H9 (cell line): ENCODE measurements at regions not wholly inside any gene's neighbourhood (a gene's known extent, or its start where the extent isn't known, plus 50 kb on each side); places are given as distances from the start of the nearest gene placed in this dataset.

Source experiments
- DNase-seq: peaks from one replicate; pipeline ENCODE4 v3.0.0-alpha.2; 2017
- H2AFZ ChIP-seq: one replicate; pipeline ENCODE4 v1.6.1; 2013; ENCODE audit warnings: mild to moderate bottlenecking, low read length, control low read depth, moderate library complexity
- H2AK5ac ChIP-seq: 2 replicates; pipeline ENCODE4 v1.6.1; 2013; ENCODE audit warnings: low read length, control low read depth, mixed read lengths; ENCODE audit not compliant: insufficient read length
- H2BK120ac ChIP-seq: one replicate; pipeline ENCODE4 v1.6.1; 2013; ENCODE audit warnings: low read depth, mild to moderate bottlenecking, low read length, control low read depth, inconsistent platforms; ENCODE audit not compliant: poor library complexity, severe bottlenecking
- H2BK12ac ChIP-seq: 2 replicates; pipeline ENCODE4 v1.6.1; 2013; ENCODE audit warnings: low read length, control low read depth, mixed read lengths, low read depth; ENCODE audit not compliant: insufficient read length
- H2BK15ac ChIP-seq: 2 replicates; pipeline ENCODE4 v1.6.1; 2013; ENCODE audit warnings: low read depth, low read length, control low read depth
- H2BK20ac ChIP-seq: one replicate; pipeline ENCODE4 v1.6.1; 2013; ENCODE audit warnings: low read depth, mild to moderate bottlenecking, low read length, control low read depth, inconsistent platforms; ENCODE audit not compliant: poor library complexity, severe bottlenecking
- H2BK5ac ChIP-seq: 2 replicates; pipeline ENCODE4 v1.6.1; 2013; ENCODE audit warnings: low read length, control low read depth, mixed read lengths; ENCODE audit not compliant: insufficient read length
- H3K14ac ChIP-seq: 2 replicates; pipeline ENCODE4 v1.6.1; 2013; ENCODE audit warnings: low read length, control low read depth; ENCODE audit not compliant: insufficient read depth
- H3K18ac ChIP-seq: 2 replicates; pipeline ENCODE4 v1.6.1; 2013; ENCODE audit warnings: low read depth, mild to moderate bottlenecking, mixed read lengths, low read length, control low read depth; ENCODE audit not compliant: insufficient read length
- H3K23ac ChIP-seq: 2 replicates; pipeline ENCODE4 v1.6.1; 2013; ENCODE audit warnings: low read length, control low read depth, mixed read lengths, low read depth; ENCODE audit not compliant: insufficient read length
- H3K23me2 ChIP-seq: 2 replicates; pipeline ENCODE4 v1.6.1; 2013; ENCODE audit warnings: low read depth, mild to moderate bottlenecking, mixed read lengths, low read length, control low read depth; ENCODE audit not compliant: insufficient read length, poor library complexity, severe bottlenecking
- H3K27ac ChIP-seq: 2 replicates; pipeline ENCODE4 v1.5.1; 2013; ENCODE audit warnings: low read length, control low read depth, mixed read lengths, low read depth; ENCODE audit not compliant: insufficient read length
- H3K27me3 ChIP-seq: 2 replicates; pipeline ENCODE4 v1.6.1; 2013; ENCODE audit warnings: low read length, control low read depth, inconsistent platforms; ENCODE audit not compliant: insufficient read depth
- H3K4ac ChIP-seq: 2 replicates; pipeline ENCODE4 v1.6.1; 2013; ENCODE audit warnings: low read depth, mild to moderate bottlenecking, control low read depth, inconsistent platforms, low read length, moderate library complexity
- H3K4me1 ChIP-seq: 2 replicates; pipeline ENCODE4 v1.6.1; 2013; ENCODE audit warnings: low read length, control low read depth, inconsistent platforms; ENCODE audit not compliant: insufficient read depth
- H3K4me2 ChIP-seq: 2 replicates; pipeline ENCODE4 v1.6.1; 2013; ENCODE audit warnings: low read length, control low read depth, mixed read lengths; ENCODE audit not compliant: insufficient read length, insufficient read depth
- H3K56ac ChIP-seq: 2 replicates; pipeline ENCODE4 v1.6.1; 2013; ENCODE audit warnings: low read depth, mild to moderate bottlenecking, mixed read lengths, low read length, control low read depth; ENCODE audit not compliant: insufficient read length
- H3K79me1 ChIP-seq: 2 replicates; pipeline ENCODE4 v1.6.1; 2013; ENCODE audit warnings: low read depth, mild to moderate bottlenecking, moderate library complexity, low read length, control low read depth, inconsistent platforms; ENCODE audit not compliant: insufficient read depth, poor library complexity, severe bottlenecking
- H3K79me2 ChIP-seq: 2 replicates; pipeline ENCODE4 v1.6.1; 2013; ENCODE audit warnings: low read length, control low read depth, inconsistent platforms; ENCODE audit not compliant: insufficient read depth
- H3K9ac ChIP-seq: 2 replicates; pipeline ENCODE4 v1.6.1; 2013; ENCODE audit warnings: low read length, control low read depth, mixed read lengths; ENCODE audit not compliant: insufficient read length; ENCODE audit errors: extremely low read depth
- H3K9me3 ChIP-seq: one replicate; pipeline ENCODE4 v1.6.1; 2013; ENCODE audit warnings: low read depth, low read length, inconsistent platforms; ENCODE audit not compliant: control insufficient read depth
- H3T11ph ChIP-seq: one replicate; pipeline ENCODE4 v1.6.1; 2013; ENCODE audit warnings: mild to moderate bottlenecking, low read length, control low read depth, inconsistent platforms
- H4K20me1 ChIP-seq: one replicate; pipeline ENCODE4 v1.6.1; 2013; ENCODE audit not compliant: control insufficient read depth, insufficient read length, insufficient read depth
- H4K5ac ChIP-seq: 2 replicates; pipeline ENCODE4 v1.6.1; 2013; ENCODE audit warnings: low read depth, mild to moderate bottlenecking, mixed read lengths, low read length, control low read depth; ENCODE audit not compliant: insufficient read length
- H4K8ac ChIP-seq: replicated peaks from 2 replicates; pipeline ENCODE4 v1.6.1; 2013; ENCODE audit warnings: low read length, control low read depth, mixed read lengths, low read depth; ENCODE audit not compliant: insufficient read length
- H4K91ac ChIP-seq: 2 replicates; pipeline ENCODE4 v1.6.1; 2013; ENCODE audit warnings: low read depth, mild to moderate bottlenecking, moderate library complexity, mixed read lengths, low read length, control low read depth; ENCODE audit not compliant: insufficient read length
- H3K27ac Mint-ChIP-seq, 3 experiments: 2 replicates in 2 of 3; 3 replicates in 1 of 3; pipeline ENCODE4 v1.8.0; 2020 to 2021; ENCODE audit warnings: mixed read lengths in 3 of 3, mild to moderate bottlenecking in 1 of 3, moderate library complexity in 1 of 3
- H3K27me3 Mint-ChIP-seq: 2 replicates; pipeline ENCODE4 v1.8.0; 2021; ENCODE audit warnings: low read depth, mild to moderate bottlenecking, moderate library complexity, mixed read lengths
- H3K36me3 Mint-ChIP-seq, 3 experiments: 2 replicates in 2 of 3; 3 replicates in 1 of 3; pipeline ENCODE4 v1.8.0; 2020 to 2021; ENCODE audit warnings: low read depth in 3 of 3, mixed read lengths in 3 of 3; ENCODE audit not compliant: insufficient read depth in 1 of 3
- H3K4me1 Mint-ChIP-seq, 2 experiments: 2 replicates each; pipeline ENCODE4 v1.8.0; 2020; ENCODE audit warnings: mixed read lengths in 2 of 2
- H3K4me3 Mint-ChIP-seq, 2 experiments: 2 replicates in 1 of 2; 3 replicates in 1 of 2; pipeline ENCODE4 v1.8.0; 2020 to 2021; ENCODE audit warnings: mild to moderate bottlenecking in 2 of 2, mixed read lengths in 2 of 2, moderate library complexity in 1 of 2
- H3K9me3 Mint-ChIP-seq, 2 experiments: 2 replicates in 1 of 2; 3 replicates in 1 of 2; pipeline ENCODE4 v1.8.0; 2020; ENCODE audit warnings: mild to moderate bottlenecking in 2 of 2, mixed read lengths in 2 of 2, moderate library complexity in 1 of 2
- WGBS: extraction: QIAGEN DNeasy Blood & Tissue Kit; methylation state at CpG from one replicate; pipeline ENCODE4 v1.1.7; 2013; ENCODE audit warnings: missing lambda C conversion rate, low lambda C conversion rate, mixed read lengths; ENCODE audit not compliant: insufficient read length; ENCODE audit errors: extremely low coverage; 5-methylcytosine and 5-hydroxymethylcytosine counted together
- TF ChIP-seq, protein P1 (sequence below): fragments of 200-600 bp; sonication (generic); conservative IDR thresholded peaks from 3 replicates; pipeline ENCODE4 v1.8.0; 2021; ENCODE audit warnings: antibody characterized with exemption, mild to moderate bottlenecking

GRCh38 chr4:123556526-123556925 lies 159.9 kb downstream of the SPRY1 start:
- peaks cover 3% of the 10 kb centered on the region; the same call in 1 of the 2 replicates for H3K4me1 ChIP-seq
- H3K4ac ChIP-seq: no peak overlapping the region
- Mint-ChIP-seq H3K4me3 (no peak overlapping the region; a peak in 1 of 5 replicates), H3K27me3 (no peaks in the 10 kb centered on the region), H3K27ac (no peak overlapping the region), H3K36me3 (no peaks in the 10 kb centered on the region), H3K4me1 (peaks cover 53 to 54% of the 10 kb centered on the region in 2 experiments), H3K9me3 (no peaks in the 10 kb centered on the region)
- H4K91ac ChIP-seq: no peak overlapping the region
- no peak overlapping the region for H2AFZ ChIP-seq
- no peak overlapping the region for H2BK20ac ChIP-seq
- H3K79me2 ChIP-seq: no peaks in the 10 kb centered on the region
- H2AK5ac ChIP-seq: no peak overlapping the region
- H3K79me1 ChIP-seq: no peaks in the 10 kb centered on the region
- no peak overlapping the region for H2BK15ac ChIP-seq
- H3K23me2 ChIP-seq: no peaks in the 10 kb centered on the region
- TF ChIP-seq, protein P1, sequence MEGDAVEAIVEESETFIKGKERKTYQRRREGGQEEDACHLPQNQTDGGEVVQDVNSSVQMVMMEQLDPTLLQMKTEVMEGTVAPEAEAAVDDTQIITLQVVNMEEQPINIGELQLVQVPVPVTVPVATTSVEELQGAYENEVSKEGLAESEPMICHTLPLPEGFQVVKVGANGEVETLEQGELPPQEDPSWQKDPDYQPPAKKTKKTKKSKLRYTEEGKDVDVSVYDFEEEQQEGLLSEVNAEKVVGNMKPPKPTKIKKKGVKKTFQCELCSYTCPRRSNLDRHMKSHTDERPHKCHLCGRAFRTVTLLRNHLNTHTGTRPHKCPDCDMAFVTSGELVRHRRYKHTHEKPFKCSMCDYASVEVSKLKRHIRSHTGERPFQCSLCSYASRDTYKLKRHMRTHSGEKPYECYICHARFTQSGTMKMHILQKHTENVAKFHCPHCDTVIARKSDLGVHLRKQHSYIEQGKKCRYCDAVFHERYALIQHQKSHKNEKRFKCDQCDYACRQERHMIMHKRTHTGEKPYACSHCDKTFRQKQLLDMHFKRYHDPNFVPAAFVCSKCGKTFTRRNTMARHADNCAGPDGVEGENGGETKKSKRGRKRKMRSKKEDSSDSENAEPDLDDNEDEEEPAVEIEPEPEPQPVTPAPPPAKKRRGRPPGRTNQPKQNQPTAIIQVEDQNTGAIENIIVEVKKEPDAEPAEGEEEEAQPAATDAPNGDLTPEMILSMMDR: no peak
- no peak overlapping the region for H2BK5ac ChIP-seq
- H4K5ac ChIP-seq: no peak overlapping the region
- no peak for DNase-seq
- WGBS: no CpG with 5 or more reads among the region's 4 CpGs
- no peak overlapping the region for H3K27ac ChIP-seq
- H3K9me3 ChIP-seq: no peaks in the 10 kb centered on the region
- no peak overlapping the region for H4K8ac ChIP-seq
- H3K9ac ChIP-seq: no peak overlapping the region
- H3K18ac ChIP-seq: no peak overlapping the region
- no peak overlapping the region for H2BK12ac ChIP-seq
- no peak overlapping the region for H3K14ac ChIP-seq
- no peaks in the 10 kb centered on the region for H3K27me3 ChIP-seq
- H3K56ac ChIP-seq: no peak overlapping the region
- no peak overlapping the region for H3K4me2 ChIP-seq
- no peak overlapping the region for H3K23ac ChIP-seq
- H2BK120ac ChIP-seq: no peak overlapping the region
- no peaks in the 10 kb centered on the region for H4K20me1 ChIP-seq
- no peak overlapping the region for H3T11ph ChIP-seq
